Liver (tissue), 8 donors: ENCODE measurements at regions not wholly inside any gene's neighbourhood (a gene's known extent, or its start where the extent isn't known, plus 50 kb on each side); places are given as distances from the start of the nearest gene placed in this dataset.

ENCODE experiments used
- DNase-seq: peaks from one replicate; pipeline ENCODE4 v3.0.0-alpha.2; 2017; ENCODE audit warnings: low spot score
- H3K27ac ChIP-seq, 2 donors: one replicate each; pipeline ENCODE4 v1.7.0; 2013; ENCODE audit warnings: inconsistent platforms in 2 of 2, low read length in 2 of 2, control low read depth in 1 of 2, low read depth in 1 of 2, mild to moderate bottlenecking in 1 of 2
- H3K27me3 ChIP-seq, 4 donors: one replicate each; pipeline versions ENCODE4 v1.6.1 to v1.7.0; 2013; ENCODE audit warnings: low read length in 3 of 4, inconsistent platforms in 1 of 4, mild to moderate bottlenecking in 1 of 4, moderate library complexity in 1 of 4; ENCODE audit not compliant: control insufficient read depth in 4 of 4, insufficient read depth in 4 of 4
- H3K36me3 ChIP-seq, 4 donors: one replicate each; pipeline versions ENCODE4 v1.6.1 to v1.7.0; 2013; ENCODE audit warnings: low read length in 3 of 4, mild to moderate bottlenecking in 3 of 4, low read depth in 1 of 4, moderate library complexity in 1 of 4; ENCODE audit not compliant: control insufficient read depth in 4 of 4, insufficient read depth in 3 of 4
- H3K4me1 ChIP-seq, 4 donors: one replicate each; pipeline versions ENCODE4 v1.6.1 to v1.7.0; 2013; ENCODE audit warnings: low read length in 3 of 4, mild to moderate bottlenecking in 3 of 4, moderate library complexity in 1 of 4; ENCODE audit not compliant: control insufficient read depth in 4 of 4, insufficient read depth in 4 of 4
- H3K4me3 ChIP-seq, 3 donors: one replicate each; pipeline versions ENCODE4 v1.6.1 to v1.7.0; 2013; ENCODE audit warnings: low read length in 3 of 3, control low read depth in 1 of 3, low read depth in 1 of 3, mild to moderate bottlenecking in 1 of 3
- H3K9ac ChIP-seq, 2 donors: one replicate each; pipeline ENCODE4 v1.7.0; 2013; ENCODE audit warnings: low read length in 2 of 2, mild to moderate bottlenecking in 2 of 2, moderate library complexity in 2 of 2, control low read depth in 1 of 2, low read depth in 1 of 2
- H3K9me3 ChIP-seq, 4 donors: one replicate each; pipeline versions ENCODE4 v1.6.1 to v1.7.0; 2013; ENCODE audit warnings: low read length in 3 of 4; ENCODE audit not compliant: control insufficient read depth in 4 of 4
- ATF3 ChIP-seq: IDR thresholded peaks from 2 replicates; pipeline ENCODE4 v1.6.1; 2016; ENCODE audit warnings: antibody characterized with exemption
- CTCF ChIP-seq: fragments of 150-350 bp; IDR thresholded peaks from 2 replicates; pipeline ENCODE4 v1.5.1; 2017; ENCODE audit warnings: improper control_type of control experiment, low read depth, low read length; ENCODE audit not compliant: missing input control
- EGR1 ChIP-seq, 2 donors: IDR thresholded peaks; 2 replicates each; pipeline ENCODE4 v1.6.1; 2016 to 2018; ENCODE audit warnings: antibody characterized with exemption in 2 of 2, low read depth in 2 of 2
- FOXA1 ChIP-seq: IDR thresholded peaks from 2 replicates; pipeline ENCODE4 v1.6.1; 2016; ENCODE audit warnings: antibody characterized with exemption
- FOXA2 ChIP-seq: IDR thresholded peaks from 2 replicates; pipeline ENCODE4 v1.6.1; 2016; ENCODE audit warnings: antibody characterized with exemption
- GABPA ChIP-seq, 2 donors: IDR thresholded peaks in 1 of 2; conservative IDR thresholded peaks in 1 of 2; 2 replicates each; pipeline ENCODE4 v1.6.1; 2016; ENCODE audit warnings: antibody characterized with exemption in 2 of 2, mild to moderate bottlenecking in 1 of 2, moderate library complexity in 1 of 2
- HNF4A ChIP-seq, 2 donors: conservative IDR thresholded peaks; 2 replicates each; pipeline ENCODE4 v1.6.1; 2016; ENCODE audit warnings: antibody characterized with exemption in 2 of 2, mild to moderate bottlenecking in 2 of 2
- HNF4G ChIP-seq: IDR thresholded peaks from 2 replicates; pipeline ENCODE4 v1.6.1; 2016; ENCODE audit warnings: antibody characterized with exemption
- JUND ChIP-seq, 2 donors: IDR thresholded peaks; 2 replicates each; pipeline ENCODE4 v1.6.1; 2016; ENCODE audit warnings: antibody characterized with exemption in 2 of 2
- NR2F2 ChIP-seq: IDR thresholded peaks from 2 replicates; pipeline ENCODE4 v1.6.1; 2016; ENCODE audit warnings: antibody characterized with exemption
- RAD21 ChIP-seq, 2 donors: IDR thresholded peaks; 2 replicates each; pipeline ENCODE4 v1.6.1; 2016; ENCODE audit warnings: antibody characterized with exemption in 2 of 2, mild to moderate bottlenecking in 2 of 2
- RXRA ChIP-seq, 2 donors: IDR thresholded peaks; 2 replicates each; pipeline ENCODE4 v1.6.1; 2017 to 2018; ENCODE audit warnings: antibody characterized with exemption in 2 of 2, mild to moderate bottlenecking in 1 of 2
- SP1 ChIP-seq: IDR thresholded peaks from 2 replicates; pipeline ENCODE4 v1.6.1; 2018; ENCODE audit warnings: antibody characterized with exemption, mild to moderate bottlenecking
- TAF1 ChIP-seq: conservative IDR thresholded peaks from 2 replicates; pipeline ENCODE4 v1.6.1; 2016; ENCODE audit warnings: antibody characterized with exemption, mild to moderate bottlenecking
- YY1 ChIP-seq: IDR thresholded peaks from 2 replicates; pipeline ENCODE4 v1.6.1; 2016; ENCODE audit warnings: antibody characterized with exemption, mild to moderate bottlenecking
- ZBTB33 ChIP-seq: IDR thresholded peaks from 2 replicates; pipeline ENCODE4 v1.6.1; 2016; ENCODE audit warnings: antibody characterized with exemption
- WGBS: extraction: QIAGEN DNeasy Blood & Tissue Kit; methylation state at CpG from one replicate; pipeline ENCODE4 v1.1.7; 2013; 5-methylcytosine and 5-hydroxymethylcytosine counted together
- TF ChIP-seq, protein P1 (sequence below): IDR thresholded peaks from 2 replicates; pipeline ENCODE4 v1.6.1; 2016; ENCODE audit warnings: antibody characterized with exemption, mild to moderate bottlenecking
- TF ChIP-seq, protein P2 (sequence below): IDR thresholded peaks from 2 replicates; pipeline ENCODE4 v1.6.1; 2016; ENCODE audit warnings: antibody characterized with exemption
- donor health status: healthy.
- donor health status: healthy.
- donor health status: healthy.
- donor health status: healthy.
- donor health status: healthy.

DNA sequence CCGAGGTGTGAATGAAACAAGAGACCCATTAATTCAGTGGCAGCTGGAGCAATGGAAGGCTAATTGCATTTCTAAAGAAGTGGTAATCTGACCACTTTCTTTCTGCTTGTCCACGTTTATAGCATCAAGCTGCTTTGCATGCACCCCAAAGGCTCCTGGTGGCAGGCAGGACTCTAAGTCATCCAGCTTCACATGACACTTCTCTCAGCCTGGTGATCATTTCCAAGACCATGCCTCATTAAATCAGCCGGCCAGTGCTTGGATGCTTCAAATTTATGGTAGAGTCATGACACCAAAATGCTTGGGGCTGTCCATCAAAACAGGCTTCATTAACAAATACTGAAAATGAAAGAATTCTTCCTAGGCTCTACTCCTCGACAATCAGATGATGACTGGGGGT, 614.9 kb downstream of the DOK5 start:
- DNase-seq, result no peak
- 50% methylated on average over 4 of the region's 4 CpGs for WGBS
- Histone ChIP-seq H3K4me3 (no peak overlapping the region), H3K9ac (no peak overlapping the region), H3K27me3 (peaks cover 0 to 4% (median 0%) of the 10 kb centered on the region in 4 donors), H3K36me3 (no peaks in the 10 kb centered on the region), H3K27ac (no peak overlapping the region), H3K9me3 (no peaks in the 10 kb centered on the region), H3K4me1 (no peaks in the 10 kb centered on the region)
- TF ChIP-seq ATF3, result no peak
- no peak for TF ChIP-seq NR2F2
- no peak for TF ChIP-seq EGR1 (IDR thresholded peaks at IDR 0.05; ENCODE audit: low read depth in 2 of 2)
- TF ChIP-seq HNF4G, result no peak
- no peak for TF ChIP-seq YY1
- no peak for TF ChIP-seq GABPA (IDR thresholded peaks at IDR 0.05 in 1 of 2, conservative IDR thresholded peaks at IDR 0.05 in 1 of 2)
- TF ChIP-seq FOXA1, result no peak
- no peak for TF ChIP-seq CTCF
- no peak for TF ChIP-seq TAF1
- no peak for TF ChIP-seq FOXA2
- TF ChIP-seq SP1, result no peak
- TF ChIP-seq HNF4A (conservative IDR thresholded peaks at IDR 0.05), result no peak
- no peak for TF ChIP-seq ZBTB33
- no peak for TF ChIP-seq RXRA (IDR thresholded peaks at IDR 0.05)
- TF ChIP-seq, protein P1, sequence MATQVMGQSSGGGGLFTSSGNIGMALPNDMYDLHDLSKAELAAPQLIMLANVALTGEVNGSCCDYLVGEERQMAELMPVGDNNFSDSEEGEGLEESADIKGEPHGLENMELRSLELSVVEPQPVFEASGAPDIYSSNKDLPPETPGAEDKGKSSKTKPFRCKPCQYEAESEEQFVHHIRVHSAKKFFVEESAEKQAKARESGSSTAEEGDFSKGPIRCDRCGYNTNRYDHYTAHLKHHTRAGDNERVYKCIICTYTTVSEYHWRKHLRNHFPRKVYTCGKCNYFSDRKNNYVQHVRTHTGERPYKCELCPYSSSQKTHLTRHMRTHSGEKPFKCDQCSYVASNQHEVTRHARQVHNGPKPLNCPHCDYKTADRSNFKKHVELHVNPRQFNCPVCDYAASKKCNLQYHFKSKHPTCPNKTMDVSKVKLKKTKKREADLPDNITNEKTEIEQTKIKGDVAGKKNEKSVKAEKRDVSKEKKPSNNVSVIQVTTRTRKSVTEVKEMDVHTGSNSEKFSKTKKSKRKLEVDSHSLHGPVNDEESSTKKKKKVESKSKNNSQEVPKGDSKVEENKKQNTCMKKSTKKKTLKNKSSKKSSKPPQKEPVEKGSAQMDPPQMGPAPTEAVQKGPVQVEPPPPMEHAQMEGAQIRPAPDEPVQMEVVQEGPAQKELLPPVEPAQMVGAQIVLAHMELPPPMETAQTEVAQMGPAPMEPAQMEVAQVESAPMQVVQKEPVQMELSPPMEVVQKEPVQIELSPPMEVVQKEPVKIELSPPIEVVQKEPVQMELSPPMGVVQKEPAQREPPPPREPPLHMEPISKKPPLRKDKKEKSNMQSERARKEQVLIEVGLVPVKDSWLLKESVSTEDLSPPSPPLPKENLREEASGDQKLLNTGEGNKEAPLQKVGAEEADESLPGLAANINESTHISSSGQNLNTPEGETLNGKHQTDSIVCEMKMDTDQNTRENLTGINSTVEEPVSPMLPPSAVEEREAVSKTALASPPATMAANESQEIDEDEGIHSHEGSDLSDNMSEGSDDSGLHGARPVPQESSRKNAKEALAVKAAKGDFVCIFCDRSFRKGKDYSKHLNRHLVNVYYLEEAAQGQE, result no peak
- no peak for TF ChIP-seq JUND (IDR thresholded peaks at IDR 0.05)
- no peak for TF ChIP-seq RAD21 (IDR thresholded peaks at IDR 0.05)
- TF ChIP-seq, protein P2, sequence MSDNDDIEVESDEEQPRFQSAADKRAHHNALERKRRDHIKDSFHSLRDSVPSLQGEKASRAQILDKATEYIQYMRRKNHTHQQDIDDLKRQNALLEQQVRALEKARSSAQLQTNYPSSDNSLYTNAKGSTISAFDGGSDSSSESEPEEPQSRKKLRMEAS, result no peak

DNA sequence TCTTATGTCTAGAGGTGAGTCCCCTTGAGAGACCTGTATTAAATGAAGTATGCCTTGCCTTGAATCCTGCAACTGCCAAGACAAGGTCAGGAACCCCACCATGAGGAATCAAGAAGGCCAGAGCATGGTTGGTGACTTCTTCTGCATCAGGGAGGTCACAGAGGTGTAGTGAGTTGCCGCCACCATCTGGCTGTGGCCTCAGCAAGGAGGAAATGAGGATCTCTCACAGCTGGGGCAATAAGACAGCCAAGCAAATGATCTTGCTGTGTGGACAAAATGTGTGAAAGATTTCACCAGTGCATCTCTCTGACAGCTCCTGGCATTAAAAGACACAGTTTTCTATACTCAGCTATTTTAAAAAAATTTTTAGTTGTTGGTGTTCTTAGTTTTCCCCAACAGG, 611.0 kb downstream of the DOK5 start:
- WGBS, result 65% methylated on average over 1 of the region's 1 CpG
- Histone ChIP-seq H3K4me3 (no peak overlapping the region), H3K4me1 (no peaks in the 10 kb centered on the region), H3K36me3 (no peaks in the 10 kb centered on the region), H3K9ac (no peak overlapping the region), H3K9me3 (no peaks in the 10 kb centered on the region), H3K27me3 (peaks cover 0 to 6% (median 0%) of the 10 kb centered on the region in 4 donors), H3K27ac (no peak overlapping the region)
- DNase-seq, result no peak
- TF ChIP-seq FOXA2 (no peak), EGR1 (IDR thresholded peaks at IDR 0.05; ENCODE audit: low read depth in 2 of 2) (no peak), ATF3 (no peak), ZBTB33 (no peak), HNF4G (no peak), RXRA (IDR thresholded peaks at IDR 0.05) (no peak), YY1 (no peak), JUND (IDR thresholded peaks at IDR 0.05) (no peak), GABPA (IDR thresholded peaks at IDR 0.05 in 1 of 2, conservative IDR thresholded peaks at IDR 0.05 in 1 of 2) (no peak)
- TF ChIP-seq, protein P1, result no peak
- TF ChIP-seq, protein P2, result no peak
